Activated T-helper 2 cell treated with anti-CD3 and anti-CD28 coated beads, Interferon-gamma antibody, Interleukin-2, Interleukin-4, amounts not matched to agents 10 μg/mL and 5 μg/mL and 100 μg/mL, durations not matched to agents 14 hours and 24 hours and 36 hours (primary cell): ENCODE measurements at regions not wholly inside any gene's neighbourhood (a gene's known extent, or its start where the extent isn't known, plus 50 kb on each side); places are given as distances from the start of the nearest gene placed in this dataset.

Experiments
- DNase-seq: peaks from one replicate; pipeline ENCODE4 v3.0.0; 2021; ENCODE audit warnings: low spot score
- H3K27ac Mint-ChIP-seq: one replicate; pipeline ENCODE4 v1.8.0; 2021; ENCODE audit warnings: mixed read lengths
- H3K27me3 Mint-ChIP-seq: one replicate; pipeline ENCODE4 v1.8.0; 2021; ENCODE audit warnings: low read depth, mixed read lengths
- H3K36me3 Mint-ChIP-seq: one replicate; pipeline ENCODE4 v1.8.0; 2021; ENCODE audit warnings: low read depth, mixed read lengths
- H3K4me1 Mint-ChIP-seq: one replicate; pipeline ENCODE4 v1.8.0; 2021; ENCODE audit warnings: low read depth, mixed read lengths
- H3K4me3 Mint-ChIP-seq: one replicate; pipeline ENCODE4 v1.8.0; 2021; ENCODE audit warnings: low read depth, mild to moderate bottlenecking, moderate library complexity, mixed read lengths
- H3K9me3 Mint-ChIP-seq: one replicate; pipeline ENCODE4 v1.8.0; 2021; ENCODE audit warnings: mixed read lengths
- intact Hi-C: fragments of 100-400 bp; cut with micrococcal nuclease; formaldehyde crosslinking; loops from one replicate; pipeline ENCODE4 v1.15.1; 2023

DNA sequence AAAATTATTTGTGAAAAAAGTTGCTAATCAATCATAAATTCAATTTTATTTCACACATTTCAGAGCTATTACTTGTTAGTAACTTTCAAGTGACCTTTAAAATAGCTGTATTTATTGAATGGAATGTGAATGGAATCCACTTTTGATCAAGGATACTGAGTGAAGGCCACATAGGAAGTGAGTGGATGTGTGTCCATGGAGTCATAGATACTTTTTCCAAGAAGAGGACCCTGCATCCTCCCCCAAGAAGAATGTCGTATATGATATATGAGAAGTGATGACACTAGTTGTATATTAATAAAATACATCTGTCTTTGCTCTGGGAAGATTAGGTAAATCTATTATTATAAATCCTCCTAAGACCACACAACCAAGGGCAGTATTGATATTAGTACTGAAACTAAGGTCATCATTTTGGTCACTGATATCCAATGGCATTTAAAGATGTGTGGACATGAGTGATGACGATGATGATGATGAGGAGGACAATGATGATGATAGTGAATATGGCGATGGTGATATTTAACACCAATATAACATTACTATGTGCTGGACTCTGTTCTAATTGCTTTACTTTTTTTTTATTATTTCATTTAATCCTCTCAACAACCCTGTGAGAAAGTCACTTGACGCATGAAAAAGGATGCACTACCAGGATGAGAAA is 493.0 kb upstream of the NR2F2 start:
- no peak for DNase-seq
- Mint-ChIP-seq H3K9me3 (no peaks in the 10 kb centered on the region), H3K4me1 (peaks cover 29% of the 10 kb centered on the region), H3K27ac (no peak overlapping the region), H3K36me3 (peaks cover 9% of the 10 kb centered on the region), H3K27me3 (peaks cover 12% of the 10 kb centered on the region), H3K4me3 (no peak overlapping the region)
- intact Hi-C loops, result loop anchor here (5.0 kb wide), 1 partner anchor 35 kb away; no protein-coding TSS in a partner anchor

DNA sequence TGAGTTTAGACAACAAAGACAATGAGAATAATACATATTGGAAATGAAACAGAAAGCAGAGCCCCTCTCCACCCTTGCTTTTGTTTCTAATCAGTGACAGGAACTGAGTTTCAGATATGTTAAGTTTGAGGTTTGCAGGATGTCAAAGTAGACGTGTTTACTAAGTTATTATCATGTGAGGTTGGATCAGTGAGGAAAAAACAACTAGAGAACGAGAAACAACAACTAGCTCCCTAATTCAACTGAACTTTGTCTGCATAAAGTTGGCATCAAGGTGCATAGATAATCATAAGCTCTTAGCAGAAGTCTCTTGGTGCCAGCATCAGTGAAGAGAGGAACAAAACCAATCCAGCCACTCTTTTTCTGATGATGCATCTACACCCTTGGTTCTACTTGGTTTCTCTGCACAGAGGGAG is 491.1 kb upstream of the NR2F2 start:
- peak overlapping the region; percentile 9 for H3K4me3 Mint-ChIP-seq
- intact Hi-C loops, result loop anchor here (5.0 kb wide), 1 partner anchor 33 kb away; no protein-coding TSS in a partner anchor

DNA sequence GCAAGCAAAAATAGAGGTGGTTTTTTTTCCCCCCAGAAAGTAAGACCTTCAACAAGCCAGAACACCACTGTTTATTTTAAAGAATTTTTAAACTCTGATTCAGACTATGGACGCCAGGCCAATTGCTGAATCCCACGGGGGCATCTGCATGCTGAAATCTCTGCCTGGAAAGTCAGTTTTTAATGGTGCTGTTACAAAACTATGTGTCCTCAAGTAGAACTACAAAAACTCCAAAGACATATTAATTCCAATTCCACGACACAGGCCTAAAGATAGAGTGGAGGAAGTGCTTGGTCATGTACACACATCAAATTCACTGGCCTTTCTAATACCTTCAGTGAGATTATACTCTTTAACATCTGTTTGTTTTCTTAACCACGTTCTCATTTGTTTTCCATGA is 490.5 kb upstream of the NR2F2 start:
- H3K4me3 Mint-ChIP-seq, result no peak overlapping the region
- H3K27me3 Mint-ChIP-seq, result peaks cover 2% of the 10 kb centered on the region
- H3K9me3 Mint-ChIP-seq, result no peaks in the 10 kb centered on the region
- peaks cover 40% of the 10 kb centered on the region for H3K4me1 Mint-ChIP-seq
- no peak overlapping the region for H3K27ac Mint-ChIP-seq
- H3K36me3 Mint-ChIP-seq, result peaks cover 9% of the 10 kb centered on the region
- no peak for DNase-seq
- intact Hi-C loops, result no loop called here

More for the DNA sequence above, 491.1 kb upstream of the NR2F2 start:
- Mint-ChIP-seq H3K36me3 (peaks cover 9% of the 10 kb centered on the region), H3K27ac (peak overlapping the region; percentile 48), H3K9me3 (no peaks in the 10 kb centered on the region), H3K27me3 (peaks cover 8% of the 10 kb centered on the region), H3K4me1 (peaks cover 40% of the 10 kb centered on the region)
- DNase-seq, result no peak

DNA sequence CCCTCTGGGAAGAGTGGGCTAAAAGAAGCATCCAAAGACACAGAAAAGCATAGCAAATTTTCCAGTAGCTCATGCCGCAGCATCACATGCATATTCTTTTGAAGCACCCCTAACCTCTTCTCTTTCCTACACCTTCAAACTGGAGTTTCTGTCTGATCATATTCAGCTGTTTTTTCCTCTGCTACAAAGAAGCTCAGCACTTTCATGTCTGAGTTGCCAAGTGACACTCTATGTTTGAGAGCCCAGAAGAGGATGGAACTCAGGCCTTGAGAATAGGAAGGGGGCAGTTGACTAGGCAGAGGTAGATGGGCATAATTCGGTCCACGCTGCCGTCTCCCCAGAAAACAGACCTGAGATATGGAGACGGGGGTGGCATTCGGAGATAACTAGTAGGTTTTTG is 489.6 kb upstream of the NR2F2 start:
- intact Hi-C loops, result no loop called here
- Mint-ChIP-seq H3K4me3 (no peak overlapping the region), H3K36me3 (peaks cover 9% of the 10 kb centered on the region), H3K27ac (no peak overlapping the region), H3K27me3 (no peaks in the 10 kb centered on the region), H3K4me1 (peaks cover 40% of the 10 kb centered on the region), H3K9me3 (no peaks in the 10 kb centered on the region)
- no peak for DNase-seq

DNA sequence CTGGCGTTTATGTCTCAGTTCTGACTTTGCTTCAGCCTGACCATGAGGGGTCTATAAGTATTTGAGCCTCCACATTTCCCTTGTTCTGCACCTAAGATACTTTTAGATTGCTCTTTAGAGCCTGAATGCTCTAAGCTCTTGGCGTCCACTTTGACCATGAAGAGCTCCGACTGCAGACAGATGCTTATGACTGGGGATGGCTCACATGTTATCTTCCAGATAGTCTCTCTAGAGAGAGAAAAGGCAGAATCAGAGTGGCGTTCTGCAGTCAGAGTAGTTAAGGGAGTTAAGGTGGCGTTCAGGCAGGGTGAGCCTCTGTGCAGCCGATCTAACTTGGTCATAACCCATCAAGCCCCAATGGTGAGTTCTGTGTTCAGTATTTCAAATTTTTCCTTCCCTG is 487.9 kb upstream of the NR2F2 start:
- Mint-ChIP-seq H3K36me3 (peaks cover 9% of the 10 kb centered on the region), H3K27ac (no peak overlapping the region), H3K9me3 (no peaks in the 10 kb centered on the region), H3K4me1 (peaks cover 44% of the 10 kb centered on the region), H3K27me3 (no peaks in the 10 kb centered on the region), H3K4me3 (no peak overlapping the region)
- intact Hi-C loops, result no loop called here
- no peak for DNase-seq

DNA sequence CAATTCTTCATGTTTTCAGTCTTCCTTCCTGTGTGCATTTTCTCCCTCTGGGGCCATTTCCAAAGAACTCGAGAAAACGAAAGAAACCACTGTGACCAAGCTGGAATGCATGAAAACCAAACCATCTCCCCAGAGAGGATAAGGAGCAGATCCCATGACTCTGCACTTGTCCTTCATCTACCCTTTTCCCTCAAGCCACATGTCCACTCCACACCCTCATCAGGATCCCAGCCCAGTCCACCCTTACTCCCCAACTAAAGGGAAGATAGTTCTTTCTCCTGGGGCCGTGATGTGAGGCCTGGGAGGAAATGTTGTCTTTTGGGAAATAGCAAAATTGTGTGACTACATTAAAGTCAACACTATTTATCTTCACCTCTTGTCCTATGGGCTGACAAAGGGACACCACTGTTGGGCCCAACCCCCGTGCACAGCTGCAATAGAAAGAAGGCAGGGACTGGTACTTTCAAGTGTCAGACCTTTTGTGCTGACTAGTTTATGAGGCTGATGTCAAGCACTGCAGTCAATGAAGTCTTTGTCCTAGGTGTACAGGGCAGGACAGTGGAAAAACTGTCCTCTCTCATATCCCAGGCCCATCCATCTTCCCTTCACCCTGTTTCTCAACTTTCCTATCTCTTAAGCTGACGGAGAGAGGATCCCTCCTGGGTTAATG is 487.1 kb upstream of the NR2F2 start:
- H3K27ac Mint-ChIP-seq, result no peak overlapping the region
- peaks cover 42% of the 10 kb centered on the region for H3K4me1 Mint-ChIP-seq
- H3K4me3 Mint-ChIP-seq, result no peak overlapping the region
- no peaks in the 10 kb centered on the region for H3K27me3 Mint-ChIP-seq
- H3K9me3 Mint-ChIP-seq, result no peaks in the 10 kb centered on the region
- H3K36me3 Mint-ChIP-seq, result peaks cover 9% of the 10 kb centered on the region
- intact Hi-C loops, result no loop called here
- no peak for DNase-seq

DNA sequence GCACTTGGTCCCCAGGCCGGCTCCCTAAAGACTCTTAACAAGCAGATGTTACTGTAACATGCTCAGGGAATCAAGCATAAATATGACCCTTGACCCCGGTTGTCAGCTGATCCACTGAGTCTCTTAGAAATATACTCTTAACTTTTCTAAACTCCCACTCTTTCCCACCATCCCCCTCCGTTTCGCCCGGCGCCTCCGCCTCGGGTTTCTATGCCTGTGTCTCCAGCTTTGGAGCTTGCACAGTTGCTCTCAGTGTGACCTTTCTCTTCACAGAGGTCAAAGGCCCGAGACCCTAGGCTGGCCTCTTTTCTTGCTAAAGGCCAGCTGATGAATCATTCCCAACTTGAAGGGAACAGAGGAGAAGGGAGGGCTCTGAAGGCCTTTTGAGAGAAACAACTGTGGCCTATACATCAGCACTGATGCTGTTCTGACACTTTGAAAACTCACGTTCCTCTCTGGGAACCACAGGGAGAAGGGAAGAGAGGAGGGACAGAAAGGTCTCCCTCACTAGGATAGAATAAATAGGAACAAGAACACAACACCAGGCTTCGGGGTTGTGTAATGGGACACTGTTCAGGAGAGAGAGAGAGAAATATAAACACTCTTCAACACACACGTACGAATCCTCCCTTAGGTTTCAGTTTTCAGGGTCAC is 484.5 kb upstream of the NR2F2 start:
- no peak for DNase-seq
- Mint-ChIP-seq H3K4me3 (no peak overlapping the region), H3K36me3 (peaks cover 4% of the 10 kb centered on the region), H3K27ac (no peak overlapping the region), H3K4me1 (peaks cover 17% of the 10 kb centered on the region), H3K9me3 (no peaks in the 10 kb centered on the region), H3K27me3 (peaks cover 13% of the 10 kb centered on the region)
- intact Hi-C loops, result no loop called here

DNA sequence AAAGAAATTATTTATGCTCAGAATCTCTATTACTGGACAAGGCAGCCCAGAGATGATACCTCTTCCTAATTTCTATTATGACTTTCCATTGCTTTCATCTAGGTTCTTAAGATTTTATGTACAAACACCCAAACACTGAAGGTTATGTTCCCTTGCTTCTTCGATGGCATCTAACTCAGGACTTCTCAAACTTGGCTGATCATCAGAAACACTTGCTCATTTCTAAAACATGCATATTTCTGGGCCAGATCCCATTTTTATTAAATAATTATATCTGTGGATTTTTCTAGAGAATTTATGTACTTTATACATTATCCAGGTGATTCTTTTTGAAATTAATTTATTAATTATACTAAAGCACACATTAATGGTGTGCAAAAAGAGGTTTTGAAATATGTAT is 482.4 kb upstream of the NR2F2 start:
- H3K27ac Mint-ChIP-seq, result no peak overlapping the region
- no peaks in the 10 kb centered on the region for H3K9me3 Mint-ChIP-seq
- no peak overlapping the region for H3K4me3 Mint-ChIP-seq
- no peaks in the 10 kb centered on the region for H3K36me3 Mint-ChIP-seq
- intact Hi-C loops, result no loop called here
- peaks cover 18% of the 10 kb centered on the region for H3K27me3 Mint-ChIP-seq
- H3K4me1 Mint-ChIP-seq, result peaks cover 10% of the 10 kb centered on the region
- DNase-seq, result no peak

DNA sequence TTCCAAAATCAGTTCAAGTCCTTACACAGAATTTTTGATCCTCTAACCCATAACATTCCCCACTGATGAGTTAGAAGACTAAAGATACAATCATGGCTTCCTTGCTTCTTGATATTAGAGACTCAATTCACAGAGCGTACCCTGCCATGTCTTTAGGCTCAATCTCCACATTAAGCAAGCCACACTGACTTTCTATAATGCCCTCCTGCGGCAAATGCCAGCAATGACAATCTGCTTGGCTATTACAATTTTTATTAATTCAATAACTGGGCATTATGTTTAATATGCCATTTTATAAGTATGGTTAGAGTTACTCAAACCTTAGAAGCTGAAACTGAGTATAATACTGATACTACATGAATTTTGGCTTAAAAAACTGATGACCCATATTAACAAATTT is 479.7 kb upstream of the NR2F2 start:
- no peak for DNase-seq
- H3K4me3 Mint-ChIP-seq, result no peak overlapping the region
- H3K36me3 Mint-ChIP-seq, result no peaks in the 10 kb centered on the region
- intact Hi-C loops, result no loop called here
- no peaks in the 10 kb centered on the region for H3K9me3 Mint-ChIP-seq
- no peak overlapping the region for H3K27ac Mint-ChIP-seq
- H3K4me1 Mint-ChIP-seq, result peaks cover 4% of the 10 kb centered on the region
- H3K27me3 Mint-ChIP-seq, result peaks cover 26% of the 10 kb centered on the region

DNA sequence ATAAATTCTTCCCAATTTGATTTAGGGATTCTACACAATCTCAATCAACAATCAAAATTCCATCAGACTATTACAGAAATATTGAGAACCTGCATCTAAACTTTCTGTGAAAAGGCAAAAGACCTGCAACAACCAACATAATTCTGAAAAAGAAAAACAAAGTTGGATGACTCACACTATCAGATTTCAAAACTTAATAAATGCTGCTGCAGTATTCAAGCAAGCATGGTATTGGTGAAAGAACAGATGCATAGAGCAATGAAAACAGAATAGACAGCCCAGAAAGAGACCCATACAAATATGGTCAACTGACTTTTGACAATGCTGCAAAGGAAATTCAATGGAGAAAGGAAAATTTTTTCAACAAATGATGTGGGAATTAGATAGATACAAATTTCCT is 477.1 kb upstream of the NR2F2 start:
- H3K4me3 Mint-ChIP-seq, result no peak overlapping the region
- no peaks in the 10 kb centered on the region for H3K36me3 Mint-ChIP-seq
- intact Hi-C loops, result no loop called here
- H3K27me3 Mint-ChIP-seq, result peaks cover 38% of the 10 kb centered on the region
- H3K27ac Mint-ChIP-seq, result no peak overlapping the region
- no peaks in the 10 kb centered on the region for H3K4me1 Mint-ChIP-seq
- H3K9me3 Mint-ChIP-seq, result no peaks in the 10 kb centered on the region
- DNase-seq, result no peak

DNA sequence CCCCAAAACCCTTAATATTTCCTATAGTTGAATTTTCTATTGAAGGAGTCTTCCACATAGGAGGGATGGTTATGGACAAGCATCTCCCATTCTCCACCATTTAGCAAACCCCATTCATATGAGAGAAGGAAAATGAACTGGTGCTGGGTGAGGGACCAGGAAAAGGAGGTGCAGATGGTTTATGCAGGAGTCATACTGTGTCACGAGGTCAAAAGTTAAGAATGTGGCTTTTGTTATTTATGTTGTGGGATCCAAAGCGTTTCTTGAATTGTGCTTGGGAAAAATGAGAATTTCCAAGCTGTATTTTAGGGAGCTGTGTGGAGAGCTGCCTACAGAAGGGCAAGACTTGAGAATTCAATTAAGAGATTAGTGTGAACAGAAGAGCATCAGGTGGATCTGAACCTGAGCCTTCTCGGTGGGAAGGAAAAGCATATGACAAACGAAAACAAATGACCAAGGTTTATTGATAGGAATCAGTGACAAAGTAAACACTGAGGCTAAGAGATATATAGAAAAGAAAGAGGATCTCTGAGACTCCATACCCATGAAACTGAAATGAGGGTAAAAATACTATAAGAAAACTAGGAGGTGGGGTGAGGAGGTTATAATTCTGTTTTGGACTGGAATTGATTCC is 473.3 kb upstream of the NR2F2 start:
- Mint-ChIP-seq H3K4me3 (no peak overlapping the region), H3K36me3 (no peaks in the 10 kb centered on the region), H3K9me3 (no peaks in the 10 kb centered on the region), H3K27me3 (peaks cover 44% of the 10 kb centered on the region), H3K4me1 (no peaks in the 10 kb centered on the region), H3K27ac (no peak overlapping the region)
- no peak for DNase-seq
- intact Hi-C loops, result no loop called here

DNA sequence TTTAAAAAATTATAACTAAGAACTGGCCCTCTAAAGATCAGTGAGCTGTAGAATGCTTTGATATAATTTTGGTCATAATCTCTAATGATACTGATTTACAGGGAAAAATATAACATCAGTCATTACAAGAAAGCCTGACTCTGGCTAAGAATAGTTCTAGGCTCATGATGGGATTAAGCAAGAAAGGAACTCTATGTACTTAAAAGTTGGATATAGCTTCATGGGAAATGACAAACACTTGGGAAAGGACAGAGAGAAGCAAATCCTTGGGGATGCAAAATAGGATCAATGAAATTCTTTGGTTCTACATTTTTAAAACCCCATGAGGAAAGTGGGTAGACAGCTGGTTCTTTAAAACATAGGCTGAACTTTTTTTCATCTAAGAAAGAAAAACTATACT is 472.7 kb upstream of the NR2F2 start:
- Mint-ChIP-seq H3K27ac (no peak overlapping the region), H3K27me3 (peaks cover 45% of the 10 kb centered on the region), H3K9me3 (no peaks in the 10 kb centered on the region), H3K4me3 (no peak overlapping the region), H3K36me3 (no peaks in the 10 kb centered on the region), H3K4me1 (no peaks in the 10 kb centered on the region)
- DNase-seq, result no peak
- intact Hi-C loops, result no loop called here

DNA sequence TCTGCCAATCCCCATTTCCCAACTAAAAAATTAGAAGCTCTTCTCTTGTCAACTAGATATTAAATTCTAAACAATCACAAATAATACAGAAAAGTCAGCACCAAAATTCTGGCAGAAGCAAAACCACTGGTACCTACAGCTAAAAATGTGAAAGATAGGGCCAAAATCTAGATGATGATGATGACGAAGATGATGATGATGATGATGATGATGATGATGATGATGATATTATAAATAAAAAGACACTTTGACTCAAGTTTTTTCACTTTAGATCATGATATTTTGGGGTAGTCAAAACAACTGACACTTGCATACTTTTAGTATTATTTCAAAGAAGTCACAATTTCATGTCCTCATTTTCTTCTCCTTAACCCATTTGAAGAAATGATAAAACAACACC is 470.1 kb upstream of the NR2F2 start:
- H3K4me3 Mint-ChIP-seq, result no peak overlapping the region

More for the DNA sequence above, 470.1 kb upstream of the NR2F2 start:
- no peak overlapping the region for H3K27ac Mint-ChIP-seq
- H3K4me1 Mint-ChIP-seq, result peaks cover 10% of the 10 kb centered on the region
- H3K27me3 Mint-ChIP-seq, result peaks cover 41% of the 10 kb centered on the region
- DNase-seq, result no peak
- intact Hi-C loops, result no loop called here
- no peaks in the 10 kb centered on the region for H3K9me3 Mint-ChIP-seq
- no peaks in the 10 kb centered on the region for H3K36me3 Mint-ChIP-seq
